ENCODE measurements at regions not wholly inside any gene's neighbourhood (a gene's known extent, or its start where the extent isn't known, plus 50 kb on each side); places are given as distances from the start of the nearest gene placed in this dataset.

GRCh38 chr12:114201794-114202193, 204.2 kb downstream of the TBX5 start:
- no peak for TF ChIP-seq EP300 (IDR thresholded peaks at IDR 0.05; ENCODE audit: low read depth)
- TF ChIP-seq, protein P1, sequence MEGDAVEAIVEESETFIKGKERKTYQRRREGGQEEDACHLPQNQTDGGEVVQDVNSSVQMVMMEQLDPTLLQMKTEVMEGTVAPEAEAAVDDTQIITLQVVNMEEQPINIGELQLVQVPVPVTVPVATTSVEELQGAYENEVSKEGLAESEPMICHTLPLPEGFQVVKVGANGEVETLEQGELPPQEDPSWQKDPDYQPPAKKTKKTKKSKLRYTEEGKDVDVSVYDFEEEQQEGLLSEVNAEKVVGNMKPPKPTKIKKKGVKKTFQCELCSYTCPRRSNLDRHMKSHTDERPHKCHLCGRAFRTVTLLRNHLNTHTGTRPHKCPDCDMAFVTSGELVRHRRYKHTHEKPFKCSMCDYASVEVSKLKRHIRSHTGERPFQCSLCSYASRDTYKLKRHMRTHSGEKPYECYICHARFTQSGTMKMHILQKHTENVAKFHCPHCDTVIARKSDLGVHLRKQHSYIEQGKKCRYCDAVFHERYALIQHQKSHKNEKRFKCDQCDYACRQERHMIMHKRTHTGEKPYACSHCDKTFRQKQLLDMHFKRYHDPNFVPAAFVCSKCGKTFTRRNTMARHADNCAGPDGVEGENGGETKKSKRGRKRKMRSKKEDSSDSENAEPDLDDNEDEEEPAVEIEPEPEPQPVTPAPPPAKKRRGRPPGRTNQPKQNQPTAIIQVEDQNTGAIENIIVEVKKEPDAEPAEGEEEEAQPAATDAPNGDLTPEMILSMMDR (IDR thresholded peaks at IDR 0.05): no peak
- TF ChIP-seq POLR2AphosphoS5 (IDR thresholded peaks at IDR 0.05): no peak
- no peak for TF ChIP-seq POLR2A (IDR thresholded peaks at IDR 0.05)

Data from transverse colon (tissue), 4 donors.